ENCODE measurements at regions not wholly inside any gene's neighbourhood (a gene's known extent, or its start where the extent isn't known, plus 50 kb on each side); places are given as distances from the start of the nearest gene placed in this dataset.
"Not testable (repeated sequence)": the region's sequence is repeated elsewhere in the genome, so short reads cannot be mapped to it uniquely, and the experiment has no call there.

GRCh38 chr6:81886909-81887308, 134.4 kb upstream of the TENT5A start:
- H3K27ac Mint-ChIP-seq; H3K27me3 Mint-ChIP-seq (ENCODE audit: low read depth); H3K9me3 Mint-ChIP-seq; CTCF ChIA-PET; intact Hi-C loops (cut with micrococcal nuclease); DNase-seq; H3K36me3 Mint-ChIP-seq (ENCODE audit: low read depth); H3K4me1 Mint-ChIP-seq (ENCODE audit: low read depth); H3K4me3 Mint-ChIP-seq: not testable (repeated sequence)

- H3K4me3 Mint-ChIP-seq, result no peak overlapping the region
- CTCF ChIA-PET, result no interaction called here
- peaks cover 2% of the 10 kb centered on the region for H3K9me3 Mint-ChIP-seq
- no peaks in the 10 kb centered on the region for H3K36me3 Mint-ChIP-seq (ENCODE audit: low read depth)
- no peak for DNase-seq
- no peak overlapping the region for H3K27ac Mint-ChIP-seq
- intact Hi-C loops (cut with micrococcal nuclease), result no loop called here
- no peaks in the 10 kb centered on the region for H3K27me3 Mint-ChIP-seq (ENCODE audit: low read depth)
- no peaks in the 10 kb centered on the region for H3K4me1 Mint-ChIP-seq (ENCODE audit: low read depth)
Measured at GRCh38 chr6:81886157-81886556, 133.7 kb upstream of the TENT5A start.

DNA sequence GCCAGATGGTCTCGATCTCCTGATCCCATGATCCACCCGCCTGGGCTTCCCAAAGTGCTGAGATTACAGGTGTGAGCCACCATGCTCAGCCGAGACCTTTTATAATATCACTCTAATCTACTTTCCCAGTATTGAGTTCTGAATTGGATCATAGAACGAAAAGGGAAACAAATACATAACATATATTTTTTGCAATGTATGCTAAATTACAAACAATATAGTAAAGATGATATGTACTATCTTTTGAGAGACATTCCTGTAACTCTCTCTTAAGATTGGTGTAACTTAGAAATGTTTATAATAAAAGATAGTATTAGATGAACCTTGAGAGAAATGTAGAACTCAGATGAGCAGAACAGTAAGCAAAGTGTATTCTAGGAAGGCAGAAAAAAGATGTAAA, 129.2 kb upstream of the TENT5A start:
- Mint-ChIP-seq H3K4me3 (no peak overlapping the region), H3K27me3 (ENCODE audit: low read depth) (no peaks in the 10 kb centered on the region)

GRCh38 chr6:81878479-81878878, 126.0 kb upstream of the TENT5A start:
- no peaks in the 10 kb centered on the region for H3K27me3 Mint-ChIP-seq (ENCODE audit: low read depth)
- CTCF ChIA-PET, result no interaction called here
- H3K27ac Mint-ChIP-seq, result no peak overlapping the region
- H3K9me3 Mint-ChIP-seq, result peaks cover 19% of the 10 kb centered on the region
- no peak overlapping the region for H3K4me3 Mint-ChIP-seq
- no peaks in the 10 kb centered on the region for H3K4me1 Mint-ChIP-seq (ENCODE audit: low read depth)
- no peaks in the 10 kb centered on the region for H3K36me3 Mint-ChIP-seq (ENCODE audit: low read depth)
- intact Hi-C loops (cut with micrococcal nuclease), result no loop called here
- no peak for DNase-seq

More for the DNA sequence above, 129.2 kb upstream of the TENT5A start:
- intact Hi-C loops (cut with micrococcal nuclease), result no loop called here
- CTCF ChIA-PET, result no interaction called here
- Mint-ChIP-seq H3K27ac (no peak overlapping the region), H3K36me3 (ENCODE audit: low read depth) (no peaks in the 10 kb centered on the region), H3K4me1 (ENCODE audit: low read depth) (no peaks in the 10 kb centered on the region), H3K9me3 (peaks cover 7% of the 10 kb centered on the region)
- DNase-seq, result no peak

- CTCF ChIA-PET, result no interaction called here
- no peak overlapping the region for H3K4me3 Mint-ChIP-seq
- no peaks in the 10 kb centered on the region for H3K4me1 Mint-ChIP-seq (ENCODE audit: low read depth)
Measured at GRCh38 chr6:81876971-81877370, 124.5 kb upstream of the TENT5A start.

GRCh38 chr6:81875782-81876293, 123.4 kb upstream of the TENT5A start:
- no peak for DNase-seq
- H3K27me3 Mint-ChIP-seq (ENCODE audit: low read depth), result no peaks in the 10 kb centered on the region
- no peaks in the 10 kb centered on the region for H3K4me1 Mint-ChIP-seq (ENCODE audit: low read depth)
- no peak overlapping the region for H3K27ac Mint-ChIP-seq
- intact Hi-C loops (cut with micrococcal nuclease), result no loop called here
- CTCF ChIA-PET, result no interaction called here
- no peak overlapping the region for H3K4me3 Mint-ChIP-seq
- H3K36me3 Mint-ChIP-seq (ENCODE audit: low read depth), result no peaks in the 10 kb centered on the region
- peaks cover 27% of the 10 kb centered on the region for H3K9me3 Mint-ChIP-seq

More at GRCh38 chr6:81876971-81877370, 124.5 kb upstream of the TENT5A start:
- DNase-seq, result no peak
- peaks cover 27% of the 10 kb centered on the region for H3K9me3 Mint-ChIP-seq
- no peaks in the 10 kb centered on the region for H3K36me3 Mint-ChIP-seq (ENCODE audit: low read depth)
- no peaks in the 10 kb centered on the region for H3K27me3 Mint-ChIP-seq (ENCODE audit: low read depth)
- intact Hi-C loops (cut with micrococcal nuclease), result no loop called here
- no peak overlapping the region for H3K27ac Mint-ChIP-seq

GRCh38 chr6:81869749-81870508, 117.4 kb upstream of the TENT5A start:
- peaks cover 20% of the 10 kb centered on the region for H3K9me3 Mint-ChIP-seq
- H3K27me3 Mint-ChIP-seq (ENCODE audit: low read depth); DNase-seq; H3K27ac Mint-ChIP-seq; H3K4me1 Mint-ChIP-seq (ENCODE audit: low read depth); H3K36me3 Mint-ChIP-seq (ENCODE audit: low read depth); CTCF ChIA-PET; intact Hi-C loops (cut with micrococcal nuclease); H3K4me3 Mint-ChIP-seq: not testable (repeated sequence)

DNA sequence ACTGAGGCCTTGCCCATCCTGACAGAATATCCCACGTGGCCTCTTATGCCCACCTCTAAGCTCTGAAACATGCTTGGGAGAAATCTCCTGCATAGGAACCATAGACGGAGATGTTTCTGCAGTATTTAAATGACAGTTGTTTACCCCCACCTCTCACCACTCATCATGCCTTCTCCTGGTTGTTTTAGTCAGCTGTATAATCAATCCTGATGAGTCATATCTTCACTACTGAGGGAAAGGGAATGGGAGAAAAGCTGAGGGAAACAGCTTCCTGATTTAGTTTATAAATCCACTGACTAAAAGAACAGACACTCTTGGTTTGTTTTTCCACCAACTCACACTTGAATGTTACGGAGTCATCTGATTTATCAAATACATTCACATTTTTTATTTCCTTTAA, 113.2 kb upstream of the TENT5A start:
- no peak overlapping the region for H3K27ac Mint-ChIP-seq
- CTCF ChIA-PET, result no interaction called here
- H3K27me3 Mint-ChIP-seq (ENCODE audit: low read depth), result peaks cover 5% of the 10 kb centered on the region
- no peaks in the 10 kb centered on the region for H3K36me3 Mint-ChIP-seq (ENCODE audit: low read depth)
- intact Hi-C loops (cut with micrococcal nuclease), result no loop called here
- H3K9me3 Mint-ChIP-seq, result no peaks in the 10 kb centered on the region
- no peak overlapping the region for H3K4me3 Mint-ChIP-seq
- DNase-seq, result no peak
- no peaks in the 10 kb centered on the region for H3K4me1 Mint-ChIP-seq (ENCODE audit: low read depth)

DNA sequence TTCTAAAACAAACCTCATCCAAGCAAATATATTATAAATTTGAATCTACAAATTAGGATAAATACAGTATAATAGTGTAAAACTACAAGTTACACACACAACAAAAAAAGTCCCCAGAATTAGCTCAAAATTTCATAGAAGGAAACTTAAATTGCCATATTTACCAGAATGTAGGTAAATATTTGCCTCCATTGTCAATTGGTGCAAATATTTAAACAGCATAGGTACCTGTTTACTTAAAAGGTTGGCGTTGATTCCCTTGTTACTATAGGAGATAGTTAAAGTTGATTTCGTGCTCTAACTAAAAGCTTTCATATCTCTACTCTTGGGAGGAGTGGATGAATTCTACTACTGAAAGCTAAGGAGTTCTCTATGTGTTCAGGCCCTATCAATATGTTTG, 111.6 kb upstream of the TENT5A start:
- no peak for DNase-seq
- no peaks in the 10 kb centered on the region for H3K9me3 Mint-ChIP-seq
- no peak overlapping the region for H3K4me3 Mint-ChIP-seq
- H3K27ac Mint-ChIP-seq, result no peak overlapping the region
- CTCF ChIA-PET, result no interaction called here
- intact Hi-C loops (cut with micrococcal nuclease), result no loop called here
- H3K4me1 Mint-ChIP-seq (ENCODE audit: low read depth), result no peaks in the 10 kb centered on the region
- H3K27me3 Mint-ChIP-seq (ENCODE audit: low read depth), result peaks cover 2% of the 10 kb centered on the region
- H3K36me3 Mint-ChIP-seq (ENCODE audit: low read depth), result no peaks in the 10 kb centered on the region

DNA sequence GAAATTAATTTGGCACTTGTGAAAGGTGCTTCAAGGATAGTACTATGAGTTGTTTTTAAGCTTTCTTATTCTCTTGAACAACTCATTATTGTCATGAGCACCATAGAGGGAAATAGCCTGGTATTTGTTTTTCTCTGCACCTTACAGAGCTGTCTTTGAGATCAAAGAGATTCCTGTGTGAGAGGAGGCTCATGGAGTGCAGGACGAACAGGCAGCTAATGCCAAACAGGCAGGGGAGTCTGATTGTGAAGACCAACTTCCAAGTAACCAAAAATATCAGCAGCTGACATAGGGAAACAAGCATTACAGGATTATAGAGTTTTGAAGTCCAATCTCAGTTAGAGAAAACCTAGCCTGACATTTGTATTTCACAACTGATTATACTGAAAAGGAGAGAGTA, 110.6 kb upstream of the TENT5A start:
- intact Hi-C loops (cut with micrococcal nuclease), result no loop called here
- Mint-ChIP-seq H3K4me3 (no peak overlapping the region), H3K27ac (no peak overlapping the region), H3K9me3 (no peaks in the 10 kb centered on the region), H3K4me1 (ENCODE audit: low read depth) (no peaks in the 10 kb centered on the region), H3K27me3 (ENCODE audit: low read depth) (no peaks in the 10 kb centered on the region), H3K36me3 (ENCODE audit: low read depth) (no peaks in the 10 kb centered on the region)
- DNase-seq, result no peak
- CTCF ChIA-PET, result no interaction called here

GRCh38 chr6:81861281-81861680, 108.8 kb upstream of the TENT5A start:
- Mint-ChIP-seq H3K4me1 (ENCODE audit: low read depth) (no peaks in the 10 kb centered on the region), H3K27ac (no peak overlapping the region), H3K27me3 (ENCODE audit: low read depth) (no peaks in the 10 kb centered on the region), H3K4me3 (no peak overlapping the region), H3K9me3 (no peaks in the 10 kb centered on the region), H3K36me3 (ENCODE audit: low read depth) (no peaks in the 10 kb centered on the region)
- no peak for DNase-seq
- CTCF ChIA-PET, result no interaction called here
- intact Hi-C loops (cut with micrococcal nuclease), result no loop called here

DNA sequence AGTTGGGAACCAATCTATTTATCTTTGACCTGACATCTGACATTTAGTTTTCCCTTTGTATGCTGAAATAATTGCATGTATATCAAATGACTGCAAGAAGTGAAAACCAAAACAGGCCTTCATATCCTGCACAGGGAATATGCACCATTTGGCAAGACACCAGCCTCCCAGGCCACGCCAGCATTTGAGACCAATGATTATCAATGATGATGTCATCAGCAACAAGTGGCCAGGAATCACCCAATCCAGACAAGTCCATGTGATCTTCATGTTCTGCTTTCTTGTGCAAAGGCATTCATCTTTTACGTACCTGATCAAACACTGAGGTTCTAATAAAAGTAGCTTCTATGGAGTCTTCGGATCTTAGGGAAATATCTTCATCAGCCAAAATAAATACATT, 107.4 kb upstream of the TENT5A start:
- Mint-ChIP-seq H3K9me3 (no peaks in the 10 kb centered on the region), H3K4me3 (no peak overlapping the region), H3K27me3 (ENCODE audit: low read depth) (no peaks in the 10 kb centered on the region), H3K27ac (no peak overlapping the region), H3K4me1 (ENCODE audit: low read depth) (no peaks in the 10 kb centered on the region), H3K36me3 (ENCODE audit: low read depth) (no peaks in the 10 kb centered on the region)
- no peak for DNase-seq
- CTCF ChIA-PET, result no interaction called here
- intact Hi-C loops (cut with micrococcal nuclease), result no loop called here

- H3K4me3 Mint-ChIP-seq, result no peak overlapping the region
- H3K9me3 Mint-ChIP-seq, result no peaks in the 10 kb centered on the region
- intact Hi-C loops (cut with micrococcal nuclease), result no loop called here
- CTCF ChIA-PET, result no interaction called here
- H3K27ac Mint-ChIP-seq, result no peak overlapping the region
- DNase-seq, result no peak
- no peaks in the 10 kb centered on the region for H3K36me3 Mint-ChIP-seq (ENCODE audit: low read depth)
- no peaks in the 10 kb centered on the region for H3K4me1 Mint-ChIP-seq (ENCODE audit: low read depth)
- H3K27me3 Mint-ChIP-seq (ENCODE audit: low read depth), result no peaks in the 10 kb centered on the region
Measured at GRCh38 chr6:81857812-81858211, 105.3 kb upstream of the TENT5A start.
